Ascending aorta (tissue), 2 donors: ENCODE measurements at regions not wholly inside any gene's neighbourhood (a gene's known extent, or its start where the extent isn't known, plus 50 kb on each side); places are given as distances from the start of the nearest gene placed in this dataset.

Experiments
- DNase-seq, 2 donors: peaks; one replicate each; pipeline ENCODE4 v3.0.0-alpha.2; 2019; ENCODE audit warnings: low spot score in 2 of 2
- H3K27ac ChIP-seq, 2 donors: fragments of 200-600 bp; sonication (generic); one replicate each; pipeline ENCODE4 v1.5.1; 2016 to 2017; ENCODE audit warnings: mild to moderate bottlenecking in 1 of 2
- H3K27me3 ChIP-seq: fragments of 200-600 bp; sonication (generic); one replicate; pipeline ENCODE4 v1.5.1; 2017
- H3K36me3 ChIP-seq, 2 donors: fragments of 200-600 bp; sonication (generic); one replicate each; pipeline ENCODE4 v1.5.1; 2016
- H3K4me1 ChIP-seq, 2 donors: fragments of 200-600 bp; sonication (generic); one replicate each; pipeline ENCODE4 v1.5.1; 2016 to 2017; ENCODE audit warnings: mild to moderate bottlenecking in 1 of 2
- H3K4me3 ChIP-seq, 2 donors: fragments of 200-600 bp; sonication (generic); one replicate each; pipeline ENCODE4 v1.5.1; 2016 to 2017; ENCODE audit warnings: mild to moderate bottlenecking in 1 of 2
- H3K9me3 ChIP-seq, 2 donors: fragments of 200-600 bp; sonication (generic); one replicate each; pipeline ENCODE4 v1.5.1; 2016
- intact Hi-C: fragments of 100-400 bp; cut with DNase I; formaldehyde crosslinking; loops from one replicate; pipeline ENCODE4 v1.15.1; 2023
- TF ChIP-seq, protein P1 (sequence below), 3 experiments: fragments of 200-600 bp in 2 of 3; fragments of 450-650 bp in 1 of 3; sonication (generic) in 2 of 3; IDR thresholded peaks; one replicate each; pipeline ENCODE4 v1.5.1; 2016 to 2019; ENCODE audit warnings: antibody characterized with exemption in 3 of 3, mild to moderate bottlenecking in 1 of 3, moderate library complexity in 1 of 3

GRCh38 chr17:77601054-77601979 lies 357.2 kb upstream of the TNRC6C start:
- DNase-seq = peak; percentile 59 to 94
- intact Hi-C loops = loop anchor here (2.0 to 5.0 kb wide), 6 partner anchors 59 to 571 kb away; no protein-coding TSS in a partner anchor

GRCh38 chr17:77602062-77602746 lies 356.3 kb upstream of the TNRC6C start:
- peak overlapping the region; percentile 98 to 99 for H3K27ac ChIP-seq
- peak overlapping the region; percentile 19 to 46 for H3K4me3 ChIP-seq
- peaks cover 23 to 41% of the 10 kb centered on the region in 2 donors for H3K4me1 ChIP-seq
- peak; percentile 72 to 95 for DNase-seq
- no peaks in the 10 kb centered on the region for H3K36me3 ChIP-seq
- no peaks in the 10 kb centered on the region for H3K9me3 ChIP-seq
- intact Hi-C loops = loop anchor here (2.0 to 5.0 kb wide), 6 partner anchors 180 to 570 kb away; partner anchors contain the start of gene TNRC6C
- H3K27me3 ChIP-seq = no peaks in the 10 kb centered on the region
- TF ChIP-seq, protein P1, sequence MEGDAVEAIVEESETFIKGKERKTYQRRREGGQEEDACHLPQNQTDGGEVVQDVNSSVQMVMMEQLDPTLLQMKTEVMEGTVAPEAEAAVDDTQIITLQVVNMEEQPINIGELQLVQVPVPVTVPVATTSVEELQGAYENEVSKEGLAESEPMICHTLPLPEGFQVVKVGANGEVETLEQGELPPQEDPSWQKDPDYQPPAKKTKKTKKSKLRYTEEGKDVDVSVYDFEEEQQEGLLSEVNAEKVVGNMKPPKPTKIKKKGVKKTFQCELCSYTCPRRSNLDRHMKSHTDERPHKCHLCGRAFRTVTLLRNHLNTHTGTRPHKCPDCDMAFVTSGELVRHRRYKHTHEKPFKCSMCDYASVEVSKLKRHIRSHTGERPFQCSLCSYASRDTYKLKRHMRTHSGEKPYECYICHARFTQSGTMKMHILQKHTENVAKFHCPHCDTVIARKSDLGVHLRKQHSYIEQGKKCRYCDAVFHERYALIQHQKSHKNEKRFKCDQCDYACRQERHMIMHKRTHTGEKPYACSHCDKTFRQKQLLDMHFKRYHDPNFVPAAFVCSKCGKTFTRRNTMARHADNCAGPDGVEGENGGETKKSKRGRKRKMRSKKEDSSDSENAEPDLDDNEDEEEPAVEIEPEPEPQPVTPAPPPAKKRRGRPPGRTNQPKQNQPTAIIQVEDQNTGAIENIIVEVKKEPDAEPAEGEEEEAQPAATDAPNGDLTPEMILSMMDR (IDR thresholded peaks at IDR 0.05) = no peak

More at GRCh38 chr17:77601054-77601979, 357.2 kb upstream of the TNRC6C start:
- Histone ChIP-seq H3K9me3 (no peaks in the 10 kb centered on the region), H3K4me3 (peak overlapping the region; percentile 19 to 46), H3K27me3 (no peaks in the 10 kb centered on the region), H3K36me3 (no peaks in the 10 kb centered on the region), H3K27ac (peak overlapping the region; percentile 98 to 99), H3K4me1 (peaks cover 23 to 38% of the 10 kb centered on the region in 2 donors)
- TF ChIP-seq, protein P1 (IDR thresholded peaks at IDR 0.05) = no peak

- TF ChIP-seq, protein P1 (IDR thresholded peaks at IDR 0.05) = no peak
- no peaks in the 10 kb centered on the region for H3K27me3 ChIP-seq
- no peaks in the 10 kb centered on the region for H3K9me3 ChIP-seq
- H3K36me3 ChIP-seq = no peaks in the 10 kb centered on the region
- peak in 1 of 2 donors; percentile 56 for DNase-seq
- intact Hi-C loops = loop anchor here (2.0 to 5.0 kb wide), 6 partner anchors 181 to 569 kb away; partner anchors contain the start of gene TNRC6C
- no peak overlapping the region for H3K4me3 ChIP-seq
- peak overlapping the region; percentile 98 to 99 for H3K27ac ChIP-seq
- H3K4me1 ChIP-seq = peaks cover 23 to 41% of the 10 kb centered on the region in 2 donors
These were observed 355.4 kb upstream of the TNRC6C start for GRCh38 chr17:77602883-77603640.

DNA sequence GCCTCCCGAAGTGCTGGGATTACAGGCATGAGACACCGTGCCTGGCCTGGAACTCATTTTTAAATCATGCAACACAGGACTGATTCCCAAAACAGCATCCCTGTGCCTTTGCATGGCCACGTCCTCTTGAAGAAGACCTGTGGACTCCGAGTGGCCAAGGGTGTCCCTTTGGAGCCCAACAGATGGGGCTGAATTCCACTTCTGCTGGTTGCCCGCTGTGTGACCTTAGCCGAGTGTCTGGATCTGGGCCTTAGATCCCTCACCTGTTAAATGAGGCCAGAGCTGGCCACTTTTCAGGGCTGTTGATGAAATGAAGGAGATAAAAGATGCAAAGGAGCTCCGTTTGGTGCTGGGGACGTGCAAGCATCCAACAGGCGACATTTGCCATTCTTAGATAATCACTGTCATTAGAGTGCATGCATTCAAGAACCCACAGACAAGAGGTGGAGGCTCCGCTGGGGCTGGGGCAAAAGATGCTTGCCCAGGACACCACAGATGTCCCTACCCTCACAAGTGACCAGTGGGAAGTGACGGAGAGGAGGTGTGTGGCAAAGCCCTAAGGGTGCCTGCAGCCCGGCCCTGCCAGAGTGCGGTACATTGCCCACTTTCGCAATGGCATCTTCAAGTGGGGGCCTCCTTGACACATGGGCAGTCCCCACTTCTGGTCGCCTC lies 354.1 kb upstream of the TNRC6C start:
- peak in 1 of 2 donors; percentile 58 for DNase-seq
- Histone ChIP-seq H3K36me3 (no peaks in the 10 kb centered on the region), H3K27ac (peak overlapping the region; percentile 98 to 99), H3K4me3 (no peak overlapping the region), H3K27me3 (no peaks in the 10 kb centered on the region), H3K4me1 (peaks cover 23 to 41% of the 10 kb centered on the region in 2 donors), H3K9me3 (no peaks in the 10 kb centered on the region)
- intact Hi-C loops = loop anchor here (5.0 kb wide), 4 partner anchors 182 to 568 kb away; no protein-coding TSS in a partner anchor
- TF ChIP-seq, protein P1 (IDR thresholded peaks at IDR 0.05) = no peak
